Testis (tissue), 2 donors: ENCODE measurements at regions not wholly inside any gene's neighbourhood (a gene's known extent, or its start where the extent isn't known, plus 50 kb on each side); places are given as distances from the start of the nearest gene placed in this dataset.

Experiments
- CTCF ChIP-seq, 3 experiments: fragments of 450-650 bp in 2 of 3; fragments of 200-600 bp in 1 of 3; sonication (generic) in 1 of 3; IDR thresholded peaks; one replicate each; pipeline ENCODE4 v1.5.1; 2016 to 2019; ENCODE audit warnings: antibody characterized with exemption in 3 of 3, mild to moderate bottlenecking in 2 of 3, moderate library complexity in 1 of 3
- POLR2A ChIP-seq: fragments of 450-650 bp; IDR thresholded peaks from one replicate; pipeline ENCODE4 v1.6.1; 2017; ENCODE audit warnings: antibody characterized with exemption, mild to moderate bottlenecking, moderate library complexity

GRCh38 chr13:80101040-80101439 is 239.9 kb downstream of the SPRY2 start:
- TF ChIP-seq POLR2A (no peak), CTCF (IDR thresholded peaks at IDR 0.05) (no peak)
